ENCODE measurements at regions not wholly inside any gene's neighbourhood (a gene's known extent, or its start where the extent isn't known, plus 50 kb on each side); places are given as distances from the start of the nearest gene placed in this dataset.
A peak's percentile ranks its signal among the peaks of the same experiment; 100 is the strongest.
"Not testable (repeated sequence)": the region's sequence is repeated elsewhere in the genome, so short reads cannot be mapped to it uniquely, and the experiment has no call there.

- DNase-seq = no peak
These were observed 53.1 kb upstream of the WNT4 start for GRCh38 chr1:22196041-22196440.

- DNase-seq = no peak
These were observed 53.7 kb upstream of the WNT4 start for GRCh38 chr1:22196641-22197040.

GRCh38 chr1:22197644-22198043, 54.7 kb upstream of the WNT4 start:
- no peak for DNase-seq

- no peak for DNase-seq
These were observed 58.1 kb upstream of the WNT4 start for GRCh38 chr1:22201023-22201422.

GRCh38 chr1:22203335-22203734, 60.4 kb upstream of the WNT4 start:
- no peak for DNase-seq

- no peak for DNase-seq
These were observed 61.4 kb upstream of the WNT4 start for GRCh38 chr1:22204057-22204840.

- no peak for DNase-seq
These were observed 62.4 kb upstream of the WNT4 start for GRCh38 chr1:22204989-22205913.

- DNase-seq = no peak
These were observed 63.7 kb upstream of the WNT4 start for GRCh38 chr1:22206551-22207125.

- DNase-seq = no peak
These were observed 64.8 kb upstream of the WNT4 start for GRCh38 chr1:22207511-22208267.

GRCh38 chr1:22208268-22208972, 65.5 kb upstream of the WNT4 start:
- DNase-seq = no peak

GRCh38 chr1:22208973-22209378, 66.1 kb upstream of the WNT4 start:
- DNase-seq = no peak

GRCh38 chr1:22210176-22210575, 67.3 kb upstream of the WNT4 start:
- no peak for DNase-seq

GRCh38 chr1:22210636-22211035, 67.7 kb upstream of the WNT4 start:
- DNase-seq = no peak

- not testable (repeated sequence) for DNase-seq
These were observed 68.6 kb upstream of the WNT4 start for GRCh38 chr1:22211459-22211858.

GRCh38 chr1:22212400-22213233, 69.7 kb upstream of the WNT4 start:
- no peak for DNase-seq

- no peak for DNase-seq
These were observed 73.5 kb upstream of the WNT4 start for GRCh38 chr1:22216210-22216883.

- no peak for DNase-seq
These were observed 74.1 kb upstream of the WNT4 start for GRCh38 chr1:22216966-22217365.

GRCh38 chr1:22217811-22218460, 75.0 kb upstream of the WNT4 start:
- DNase-seq = peak; percentile 75 to 88

- no peak for DNase-seq
These were observed 75.8 kb upstream of the WNT4 start for GRCh38 chr1:22218618-22219250.

Data from NCI-H526 (cell line).